HG02642 (cell line): ENCODE measurements at regions not wholly inside any gene's neighbourhood (a gene's known extent, or its start where the extent isn't known, plus 50 kb on each side); places are given as distances from the start of the nearest gene placed in this dataset.
A peak's percentile ranks its signal among the peaks of the same experiment; 100 is the strongest.

Source experiments
- ATAC-seq: cut with Tn5 transposase; IDR thresholded peaks from one replicate; pipeline ENCODE4 v1.9.1; 2021; ENCODE audit warnings: mild to moderate bottlenecking; ENCODE audit not compliant: unreplicated experiment, poor library complexity

- ATAC-seq, result no peak
These were observed 658.6 kb downstream of the AMY1C start for GRCh38 chr1:104408268-104408667.

GRCh38 chr1:104435255-104435654, 685.6 kb downstream of the AMY1C start:
- no peak for ATAC-seq

GRCh38 chr1:104440011-104440410, 690.3 kb downstream of the AMY1C start:
- no peak for ATAC-seq

GRCh38 chr1:104456724-104457123, 707.0 kb downstream of the AMY1C start:
- ATAC-seq, result no peak

GRCh38 chr1:104459886-104460285, 710.2 kb downstream of the AMY1C start:
- ATAC-seq, result no peak

GRCh38 chr1:104460880-104461279, 711.2 kb downstream of the AMY1C start:
- no peak for ATAC-seq

- ATAC-seq, result no peak
These were observed 713.5 kb downstream of the AMY1C start for GRCh38 chr1:104463126-104463697.

GRCh38 chr1:104466068-104466467, 716.4 kb downstream of the AMY1C start:
- no peak for ATAC-seq

- ATAC-seq, result peak; percentile 56
These were observed 717.9 kb downstream of the AMY1C start for GRCh38 chr1:104467590-104467989.

GRCh38 chr1:104468282-104468681, 718.6 kb downstream of the AMY1C start:
- ATAC-seq, result peak; percentile 68

GRCh38 chr1:104476126-104476525, 726.4 kb downstream of the AMY1C start:
- no peak for ATAC-seq

- ATAC-seq, result no peak
These were observed 738.8 kb downstream of the AMY1C start for GRCh38 chr1:104488296-104489015.

GRCh38 chr1:104526158-104526795, 776.6 kb downstream of the AMY1C start:
- no peak for ATAC-seq

GRCh38 chr1:104531990-104532389, 782.3 kb downstream of the AMY1C start:
- ATAC-seq, result no peak

GRCh38 chr1:104574620-104575019, 824.9 kb downstream of the AMY1C start:
- ATAC-seq, result no peak

- ATAC-seq, result peak; percentile 65
These were observed 843.2 kb downstream of the AMY1C start for GRCh38 chr1:104592926-104593325.

- ATAC-seq, result peak; percentile 50
These were observed 843.9 kb downstream of the AMY1C start for GRCh38 chr1:104593413-104594187.

- ATAC-seq, result no peak
These were observed 867.8 kb downstream of the AMY1C start for GRCh38 chr1:104617474-104617873.

GRCh38 chr1:104621221-104621620, 871.5 kb downstream of the AMY1C start:
- ATAC-seq, result no peak

GRCh38 chr1:104624538-104624937, 874.8 kb downstream of the AMY1C start:
- ATAC-seq, result no peak

GRCh38 chr1:104629589-104629988, 879.9 kb downstream of the AMY1C start:
- no peak for ATAC-seq
